ENCODE measurements at regions not wholly inside any gene's neighbourhood (a gene's known extent, or its start where the extent isn't known, plus 50 kb on each side); places are given as distances from the start of the nearest gene placed in this dataset.

DNA sequence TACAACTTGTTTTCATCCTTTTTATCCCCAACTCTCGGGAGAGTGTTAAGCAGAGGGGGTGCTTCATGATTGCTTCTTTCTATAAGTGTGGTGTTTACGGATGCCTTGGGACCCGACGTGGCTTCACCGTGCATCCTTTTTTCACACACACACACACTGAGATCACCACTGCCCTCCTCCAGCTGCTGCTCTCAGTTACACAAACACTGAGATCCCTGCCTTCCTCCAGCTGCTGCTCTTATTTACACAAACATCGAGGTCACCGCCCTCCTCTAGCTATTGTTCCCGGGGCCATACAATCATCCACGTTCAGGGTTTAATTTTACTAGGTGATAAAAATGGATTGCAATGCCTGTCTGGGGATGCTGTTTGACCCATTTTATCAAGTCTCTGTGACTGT lies 155.4 kb upstream of the FAM9B start:
- TF ChIP-seq, protein P1, sequence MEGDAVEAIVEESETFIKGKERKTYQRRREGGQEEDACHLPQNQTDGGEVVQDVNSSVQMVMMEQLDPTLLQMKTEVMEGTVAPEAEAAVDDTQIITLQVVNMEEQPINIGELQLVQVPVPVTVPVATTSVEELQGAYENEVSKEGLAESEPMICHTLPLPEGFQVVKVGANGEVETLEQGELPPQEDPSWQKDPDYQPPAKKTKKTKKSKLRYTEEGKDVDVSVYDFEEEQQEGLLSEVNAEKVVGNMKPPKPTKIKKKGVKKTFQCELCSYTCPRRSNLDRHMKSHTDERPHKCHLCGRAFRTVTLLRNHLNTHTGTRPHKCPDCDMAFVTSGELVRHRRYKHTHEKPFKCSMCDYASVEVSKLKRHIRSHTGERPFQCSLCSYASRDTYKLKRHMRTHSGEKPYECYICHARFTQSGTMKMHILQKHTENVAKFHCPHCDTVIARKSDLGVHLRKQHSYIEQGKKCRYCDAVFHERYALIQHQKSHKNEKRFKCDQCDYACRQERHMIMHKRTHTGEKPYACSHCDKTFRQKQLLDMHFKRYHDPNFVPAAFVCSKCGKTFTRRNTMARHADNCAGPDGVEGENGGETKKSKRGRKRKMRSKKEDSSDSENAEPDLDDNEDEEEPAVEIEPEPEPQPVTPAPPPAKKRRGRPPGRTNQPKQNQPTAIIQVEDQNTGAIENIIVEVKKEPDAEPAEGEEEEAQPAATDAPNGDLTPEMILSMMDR (IDR thresholded peaks at IDR 0.05): no peak
- TF ChIP-seq POLR2AphosphoS5 (IDR thresholded peaks at IDR 0.05) (no peak), POLR2A (IDR thresholded peaks at IDR 0.05) (no peak), EP300 (IDR thresholded peaks at IDR 0.05) (no peak)
- H3K27me3 ChIP-seq: no peaks in the 10 kb centered on the region
- H3K27ac ChIP-seq: no peak overlapping the region
- WGBS: 61% methylated on average over 9 of the region's 9 CpGs
- no peak overlapping the region for H3K4me3 ChIP-seq
- no peak for DNase-seq (ENCODE audit: low spot score in 2 of 2)
- no peaks in the 10 kb centered on the region for H3K4me1 ChIP-seq
- H3K36me3 ChIP-seq: no peaks in the 10 kb centered on the region
- H3K9me3 ChIP-seq: no peaks in the 10 kb centered on the region

DNA sequence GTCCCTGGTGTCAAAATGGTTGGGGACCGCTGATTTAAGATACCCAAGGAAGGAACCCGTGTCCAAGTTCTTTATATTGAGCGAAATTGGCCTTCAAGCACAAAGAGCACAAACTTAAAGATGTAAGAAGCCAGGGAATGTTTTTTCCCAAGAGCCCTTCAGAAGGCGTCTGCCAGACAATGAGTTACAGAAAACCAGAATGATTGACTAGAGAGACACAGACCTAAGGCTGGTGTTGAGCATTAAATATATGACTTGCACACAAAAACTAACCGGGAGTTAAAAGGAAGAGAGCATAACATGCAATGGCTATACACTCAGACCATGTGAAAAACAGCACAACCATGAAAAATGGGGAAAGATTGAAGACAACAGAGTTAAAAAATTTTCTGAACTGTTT lies 157.5 kb upstream of the FAM9B start:
- Histone ChIP-seq H3K4me1 (no peaks in the 10 kb centered on the region), H3K27ac (no peak overlapping the region), H3K27me3 (no peaks in the 10 kb centered on the region), H3K9me3 (no peaks in the 10 kb centered on the region), H3K36me3 (no peaks in the 10 kb centered on the region), H3K4me3 (no peak overlapping the region)
- DNase-seq (ENCODE audit: low spot score in 2 of 2): no peak
- TF ChIP-seq POLR2A (IDR thresholded peaks at IDR 0.05): no peak
- TF ChIP-seq, protein P1 (IDR thresholded peaks at IDR 0.05): no peak
- no peak for TF ChIP-seq EP300 (IDR thresholded peaks at IDR 0.05)
- no peak for TF ChIP-seq POLR2AphosphoS5 (IDR thresholded peaks at IDR 0.05)
- 89% methylated on average over 5 of the region's 5 CpGs for WGBS

DNA sequence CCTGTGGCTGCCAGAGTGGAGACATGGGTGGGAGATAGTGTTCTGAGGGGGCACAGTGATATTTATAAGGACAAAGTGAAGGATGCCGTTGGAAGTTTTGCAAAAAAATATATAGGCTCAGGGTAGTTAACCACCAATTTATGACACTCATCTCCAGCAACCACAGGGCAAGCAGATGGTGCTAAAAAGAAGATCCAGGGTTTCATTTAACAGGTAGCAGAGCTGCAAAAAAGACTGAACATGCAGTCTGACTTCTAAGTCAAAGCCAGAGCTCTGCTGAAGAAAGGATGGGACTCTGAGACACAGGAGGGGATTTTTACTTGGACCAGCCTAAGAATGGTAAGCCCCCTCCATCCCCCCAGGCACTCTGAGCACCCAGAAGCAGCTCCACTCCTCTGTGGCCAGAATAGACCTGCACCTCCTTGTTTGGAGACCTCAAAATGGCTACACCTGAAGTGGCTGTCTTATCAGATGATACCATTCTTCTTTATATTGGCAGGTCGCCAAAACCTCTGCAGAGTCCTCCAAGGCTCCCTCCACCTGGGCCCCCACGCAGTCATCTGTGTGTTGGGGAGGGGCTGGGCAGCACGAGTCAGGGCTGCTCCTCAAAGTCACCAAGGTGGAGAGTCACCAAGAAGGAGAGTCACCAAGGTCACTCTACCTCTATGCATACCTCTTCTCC lies 161.4 kb upstream of the FAM9B start:
- 48% methylated on average over 4 of the region's 4 CpGs for WGBS
- DNase-seq (ENCODE audit: low spot score in 2 of 2): no peak
- Histone ChIP-seq H3K36me3 (no peaks in the 10 kb centered on the region), H3K4me1 (no peaks in the 10 kb centered on the region), H3K9me3 (no peaks in the 10 kb centered on the region), H3K27ac (no peak overlapping the region), H3K27me3 (no peaks in the 10 kb centered on the region), H3K4me3 (no peak overlapping the region)
- TF ChIP-seq EP300 (IDR thresholded peaks at IDR 0.05) (no peak), POLR2A (IDR thresholded peaks at IDR 0.05) (no peak), POLR2AphosphoS5 (IDR thresholded peaks at IDR 0.05) (no peak)
- TF ChIP-seq, protein P1 (IDR thresholded peaks at IDR 0.05): no peak

DNA sequence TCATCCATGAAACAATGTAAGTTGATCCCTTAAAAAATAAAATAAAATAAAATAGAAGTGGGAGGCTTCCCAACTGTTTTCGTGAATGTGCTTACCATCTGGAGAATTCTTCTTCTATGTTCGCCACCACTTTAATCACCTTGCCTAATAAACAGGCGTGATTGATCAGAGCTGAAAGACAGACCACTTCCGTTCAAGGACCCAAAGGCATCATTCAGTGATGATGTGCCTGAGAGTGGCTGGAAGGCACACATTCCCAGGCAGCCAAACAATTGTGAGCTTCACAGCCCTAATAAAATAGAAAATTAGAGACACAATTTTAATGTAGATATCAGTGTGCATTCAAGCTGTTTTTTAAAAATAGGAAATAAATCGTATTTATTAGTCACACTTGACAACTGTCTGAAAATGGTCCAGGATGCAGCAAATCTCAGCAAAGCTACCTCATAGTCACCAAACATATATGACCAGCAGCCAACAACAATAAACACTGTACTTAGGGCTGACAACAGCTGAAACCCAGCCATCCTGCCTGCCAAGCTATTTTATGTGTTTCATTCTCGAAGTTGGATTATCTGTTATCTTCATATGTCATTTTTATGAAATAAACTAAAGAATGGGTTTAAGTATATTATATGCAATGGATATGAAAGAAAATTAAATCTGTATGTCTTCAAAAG lies 163.2 kb upstream of the FAM9B start:
- no peaks in the 10 kb centered on the region for H3K27me3 ChIP-seq
- no peak overlapping the region for H3K4me3 ChIP-seq
- H3K4me1 ChIP-seq: no peaks in the 10 kb centered on the region
- TF ChIP-seq, protein P1 (IDR thresholded peaks at IDR 0.05): no peak
- DNase-seq (ENCODE audit: low spot score in 2 of 2): no peak
- no peaks in the 10 kb centered on the region for H3K36me3 ChIP-seq
- 56% methylated on average over 6 of the region's 6 CpGs for WGBS
- H3K9me3 ChIP-seq: no peaks in the 10 kb centered on the region
- H3K27ac ChIP-seq: no peak overlapping the region

DNA sequence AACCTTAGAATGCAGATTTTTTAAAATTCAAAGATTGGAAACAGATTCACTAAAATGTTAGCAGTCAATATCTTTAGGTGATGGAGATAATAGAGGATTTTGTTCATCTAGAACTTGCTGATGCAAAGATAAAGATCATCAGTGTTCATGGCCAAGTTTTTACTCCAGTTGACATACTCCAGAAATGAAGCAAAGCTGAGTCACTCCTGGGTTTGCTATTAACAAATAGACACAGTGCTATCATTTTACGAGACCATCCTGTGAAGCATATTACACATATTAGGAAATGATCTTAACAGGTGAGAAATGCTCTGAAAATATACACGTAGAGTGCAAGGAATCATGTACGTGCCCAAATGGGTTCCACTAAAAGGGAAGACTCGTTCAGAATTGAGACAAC lies 170.6 kb upstream of the FAM9B start:
- no peak overlapping the region for H3K27ac ChIP-seq
- no peak overlapping the region for H3K4me3 ChIP-seq
- peaks cover 5% of the 10 kb centered on the region for H3K4me1 ChIP-seq
- no peaks in the 10 kb centered on the region for H3K27me3 ChIP-seq
- no peaks in the 10 kb centered on the region for H3K9me3 ChIP-seq
- 73% methylated on average over 4 of the region's 4 CpGs for WGBS
- H3K36me3 ChIP-seq: no peaks in the 10 kb centered on the region
- TF ChIP-seq EP300 (IDR thresholded peaks at IDR 0.05): no peak
- TF ChIP-seq POLR2A (IDR thresholded peaks at IDR 0.05): no peak
- TF ChIP-seq, protein P1 (IDR thresholded peaks at IDR 0.05): no peak
- no peak for TF ChIP-seq POLR2AphosphoS5 (IDR thresholded peaks at IDR 0.05)
- no peak for DNase-seq (ENCODE audit: low spot score in 2 of 2)

All from suprapubic skin (tissue), 4 donors.